ENCODE measurements at regions not wholly inside any gene's neighbourhood (a gene's known extent, or its start where the extent isn't known, plus 50 kb on each side); places are given as distances from the start of the nearest gene placed in this dataset.

DNA sequence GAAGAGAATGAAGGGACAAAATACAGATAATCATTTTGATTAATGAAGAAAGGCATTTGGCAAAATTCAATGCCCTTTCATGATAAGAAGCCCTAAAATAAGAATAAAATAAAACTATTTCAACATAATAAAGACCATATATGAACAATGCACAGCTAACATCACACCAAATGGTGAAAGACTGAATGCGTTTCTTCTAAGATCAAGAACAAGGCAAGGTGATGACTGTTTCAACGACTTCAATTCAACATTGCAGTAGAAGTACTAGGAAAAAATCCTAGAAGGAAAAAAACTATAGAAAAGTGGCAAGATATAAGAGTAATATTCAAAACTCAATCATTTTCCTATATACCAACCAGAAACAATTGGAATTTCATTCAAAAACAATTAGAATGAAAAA is 280.1 kb upstream of the GRM7 start:
- ATAC-seq (ENCODE audit: low FRiP score in 2 of 2) (no peak), DNase-seq (no peak)
- no peak overlapping the region for H3K27ac ChIP-seq
- H3K4me1 ChIP-seq, result no peaks in the 10 kb centered on the region
- 70 to 77% methylated on average over 2 of the region's 2 CpGs for WGBS, 2 donors
- H3K27me3 ChIP-seq, result no peaks in the 10 kb centered on the region
- TF ChIP-seq POLR2A (IDR thresholded peaks at IDR 0.05) (no peak), POLR2AphosphoS5 (IDR thresholded peaks at IDR 0.05) (no peak), EP300 (IDR thresholded peaks at IDR 0.05) (no peak)
- TF ChIP-seq, protein P1, sequence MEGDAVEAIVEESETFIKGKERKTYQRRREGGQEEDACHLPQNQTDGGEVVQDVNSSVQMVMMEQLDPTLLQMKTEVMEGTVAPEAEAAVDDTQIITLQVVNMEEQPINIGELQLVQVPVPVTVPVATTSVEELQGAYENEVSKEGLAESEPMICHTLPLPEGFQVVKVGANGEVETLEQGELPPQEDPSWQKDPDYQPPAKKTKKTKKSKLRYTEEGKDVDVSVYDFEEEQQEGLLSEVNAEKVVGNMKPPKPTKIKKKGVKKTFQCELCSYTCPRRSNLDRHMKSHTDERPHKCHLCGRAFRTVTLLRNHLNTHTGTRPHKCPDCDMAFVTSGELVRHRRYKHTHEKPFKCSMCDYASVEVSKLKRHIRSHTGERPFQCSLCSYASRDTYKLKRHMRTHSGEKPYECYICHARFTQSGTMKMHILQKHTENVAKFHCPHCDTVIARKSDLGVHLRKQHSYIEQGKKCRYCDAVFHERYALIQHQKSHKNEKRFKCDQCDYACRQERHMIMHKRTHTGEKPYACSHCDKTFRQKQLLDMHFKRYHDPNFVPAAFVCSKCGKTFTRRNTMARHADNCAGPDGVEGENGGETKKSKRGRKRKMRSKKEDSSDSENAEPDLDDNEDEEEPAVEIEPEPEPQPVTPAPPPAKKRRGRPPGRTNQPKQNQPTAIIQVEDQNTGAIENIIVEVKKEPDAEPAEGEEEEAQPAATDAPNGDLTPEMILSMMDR (IDR thresholded peaks at IDR 0.05), result no peak
- H3K4me3 ChIP-seq, result no peak overlapping the region
- H3K9me3 ChIP-seq, result no peaks in the 10 kb centered on the region
- H3K36me3 ChIP-seq, result no peaks in the 10 kb centered on the region

GRCh38 chr3:6585360-6585759 is 275.6 kb upstream of the GRM7 start:
- no peaks in the 10 kb centered on the region for H3K36me3 ChIP-seq
- TF ChIP-seq, protein P1 (IDR thresholded peaks at IDR 0.05), result no peak
- TF ChIP-seq POLR2A (IDR thresholded peaks at IDR 0.05) (no peak), POLR2AphosphoS5 (IDR thresholded peaks at IDR 0.05) (no peak), EP300 (IDR thresholded peaks at IDR 0.05) (no peak)
- no peaks in the 10 kb centered on the region for H3K9me3 ChIP-seq
- no peaks in the 10 kb centered on the region for H3K27me3 ChIP-seq
- DNase-seq (peak in 1 of 2 donors; percentile 14), ATAC-seq (ENCODE audit: low FRiP score in 2 of 2) (no peak)
- WGBS, 2 donors, result 88 to 92% methylated on average over 11 of the region's 11 CpGs
- no peaks in the 10 kb centered on the region for H3K4me1 ChIP-seq
- H3K27ac ChIP-seq, result no peak overlapping the region
- H3K4me3 ChIP-seq, result no peak overlapping the region

GRCh38 chr3:6600237-6600636 is 260.7 kb upstream of the GRM7 start:
- no peak for DNase-seq
- Histone ChIP-seq H3K4me1 (no peaks in the 10 kb centered on the region), H3K9me3 (no peaks in the 10 kb centered on the region), H3K4me3 (no peak overlapping the region), H3K27ac (no peak overlapping the region), H3K36me3 (no peaks in the 10 kb centered on the region), H3K27me3 (no peaks in the 10 kb centered on the region)
- ATAC-seq (ENCODE audit: low FRiP score in 2 of 2), result no peak
- TF ChIP-seq, protein P1 (IDR thresholded peaks at IDR 0.05), result no peak
- TF ChIP-seq POLR2A (IDR thresholded peaks at IDR 0.05) (no peak), EP300 (IDR thresholded peaks at IDR 0.05) (no peak), POLR2AphosphoS5 (IDR thresholded peaks at IDR 0.05) (no peak)
- 81 to 91% methylated on average over 2 of the region's 2 CpGs for WGBS, 2 donors

DNA sequence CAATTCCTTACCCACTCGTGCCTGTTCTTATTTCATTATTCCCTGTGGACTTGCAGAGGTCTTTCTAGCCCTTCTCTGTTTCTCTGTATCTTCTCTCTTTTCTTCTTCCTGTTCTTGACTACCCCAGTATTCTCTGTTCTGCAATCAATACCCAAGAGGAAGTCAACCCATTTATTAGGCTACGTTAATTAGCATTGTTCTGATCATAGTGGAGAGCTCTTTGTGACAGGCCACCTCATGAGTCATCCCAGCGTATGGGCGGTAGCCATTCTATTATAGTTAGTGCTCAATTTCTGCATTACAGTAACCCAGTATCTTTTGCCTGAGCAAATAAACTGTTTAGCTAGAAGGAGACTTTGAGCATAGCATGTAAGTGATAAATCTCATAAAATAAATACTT is 259.5 kb upstream of the GRM7 start:
- Histone ChIP-seq H3K27me3 (no peaks in the 10 kb centered on the region), H3K27ac (no peak overlapping the region), H3K36me3 (no peaks in the 10 kb centered on the region), H3K4me3 (no peak overlapping the region), H3K4me1 (no peaks in the 10 kb centered on the region), H3K9me3 (no peaks in the 10 kb centered on the region)
- TF ChIP-seq EP300 (IDR thresholded peaks at IDR 0.05), result no peak
- WGBS, 2 donors, result 67 to 69% methylated on average over 4 of the region's 4 CpGs
- DNase-seq, result no peak
- ATAC-seq (ENCODE audit: low FRiP score in 2 of 2), result no peak

- H3K9me3 ChIP-seq, result no peaks in the 10 kb centered on the region
- H3K36me3 ChIP-seq, result no peaks in the 10 kb centered on the region
- no peak overlapping the region for H3K4me3 ChIP-seq
- H3K27ac ChIP-seq, result no peak overlapping the region
- DNase-seq (no peak), ATAC-seq (ENCODE audit: low FRiP score in 2 of 2) (no peak)
- no peak for TF ChIP-seq EP300 (IDR thresholded peaks at IDR 0.05)
- TF ChIP-seq, protein P1 (IDR thresholded peaks at IDR 0.05), result no peak
- no peak for TF ChIP-seq POLR2A (IDR thresholded peaks at IDR 0.05)
- H3K4me1 ChIP-seq, result no peaks in the 10 kb centered on the region
- H3K27me3 ChIP-seq, result no peaks in the 10 kb centered on the region
These were observed 258.6 kb upstream of the GRM7 start for GRCh38 chr3:6602329-6602728.
